Activated naive CD8-positive, alpha-beta T cell treated with anti-CD3 and anti-CD28 coated beads for 36 hours (primary cell): ENCODE measurements at regions not wholly inside any gene's neighbourhood (a gene's known extent, or its start where the extent isn't known, plus 50 kb on each side); places are given as distances from the start of the nearest gene placed in this dataset.

ENCODE experiments used
- DNase-seq: peaks from one replicate; pipeline ENCODE4 v3.0.0; 2021
- H3K27ac Mint-ChIP-seq: one replicate; pipeline ENCODE4 v1.8.0; 2022; ENCODE audit warnings: mild to moderate bottlenecking, moderate library complexity, mixed read lengths
- H3K27me3 Mint-ChIP-seq: one replicate; pipeline ENCODE4 v1.8.0; 2022; ENCODE audit warnings: mild to moderate bottlenecking, mixed read lengths
- H3K36me3 Mint-ChIP-seq: one replicate; pipeline ENCODE4 v1.8.0; 2021; ENCODE audit warnings: mild to moderate bottlenecking, mixed read lengths
- H3K4me1 Mint-ChIP-seq: one replicate; pipeline ENCODE4 v1.8.0; 2021; ENCODE audit warnings: mixed read lengths
- H3K4me3 Mint-ChIP-seq: one replicate; pipeline ENCODE4 v1.8.0; 2022; ENCODE audit warnings: mild to moderate bottlenecking, moderate library complexity, mixed read lengths
- H3K9me3 Mint-ChIP-seq: one replicate; pipeline ENCODE4 v1.8.0; 2022; ENCODE audit warnings: mixed read lengths

DNA sequence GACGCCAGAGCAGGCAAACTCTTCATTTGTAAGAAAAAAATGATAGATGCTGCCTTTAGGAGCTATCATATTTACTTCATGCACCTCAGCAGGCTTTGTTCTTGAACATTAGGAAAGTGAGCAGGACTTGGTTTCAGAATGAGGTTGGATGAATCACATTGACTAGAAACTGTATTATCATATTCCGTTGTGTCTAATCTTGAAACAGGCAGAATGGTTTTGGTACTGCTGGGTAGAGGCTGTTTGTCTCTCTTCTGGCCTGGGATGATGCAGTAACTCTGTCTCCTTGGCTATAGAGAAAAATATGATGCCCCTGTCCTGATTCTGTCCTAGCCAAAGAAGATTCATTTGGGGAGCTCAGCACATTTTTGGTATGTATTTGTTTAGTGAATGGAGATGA, 344.2 kb upstream of the GRM7 start:
- no peaks in the 10 kb centered on the region for H3K36me3 Mint-ChIP-seq
- no peak overlapping the region for H3K4me3 Mint-ChIP-seq
- H3K4me1 Mint-ChIP-seq: no peaks in the 10 kb centered on the region
- no peak overlapping the region for H3K27ac Mint-ChIP-seq
- H3K27me3 Mint-ChIP-seq: no peaks in the 10 kb centered on the region
- DNase-seq: no peak
- peaks cover 5% of the 10 kb centered on the region for H3K9me3 Mint-ChIP-seq

DNA sequence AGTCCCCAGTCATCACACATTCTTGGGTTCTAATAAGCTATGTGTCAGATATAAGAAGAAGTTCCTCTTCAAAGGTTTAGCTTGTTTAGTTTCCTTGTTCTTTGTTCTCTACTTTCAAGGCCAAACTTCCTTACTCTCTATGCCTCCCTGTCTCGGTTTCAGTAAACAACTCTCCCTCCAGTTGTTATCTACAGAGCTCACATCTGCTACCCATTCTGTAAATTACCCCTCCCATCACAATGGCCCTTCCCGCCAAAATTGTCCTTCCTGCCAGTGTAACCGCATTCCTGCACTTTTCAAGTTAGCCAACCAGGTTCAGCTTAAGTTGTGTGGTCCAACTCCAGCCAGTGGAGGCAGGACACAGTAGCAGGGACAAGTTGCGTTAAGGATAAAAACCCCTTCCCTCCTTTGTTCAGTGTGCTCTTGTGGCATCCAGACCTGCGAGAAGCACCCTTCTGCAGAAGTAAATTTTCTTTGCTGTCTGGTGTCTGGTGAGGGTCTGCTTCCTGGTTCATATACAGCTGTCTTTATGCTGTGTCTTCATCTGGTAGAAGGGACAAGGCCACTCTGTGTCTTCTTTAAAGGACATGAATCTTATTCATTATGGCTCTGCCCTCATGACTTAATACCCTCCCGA, 342.1 kb upstream of the GRM7 start:
- Mint-ChIP-seq H3K4me1 (no peaks in the 10 kb centered on the region), H3K36me3 (no peaks in the 10 kb centered on the region), H3K4me3 (no peak overlapping the region), H3K27me3 (no peaks in the 10 kb centered on the region), H3K9me3 (peaks cover 5% of the 10 kb centered on the region), H3K27ac (no peak overlapping the region)
- DNase-seq: no peak

DNA sequence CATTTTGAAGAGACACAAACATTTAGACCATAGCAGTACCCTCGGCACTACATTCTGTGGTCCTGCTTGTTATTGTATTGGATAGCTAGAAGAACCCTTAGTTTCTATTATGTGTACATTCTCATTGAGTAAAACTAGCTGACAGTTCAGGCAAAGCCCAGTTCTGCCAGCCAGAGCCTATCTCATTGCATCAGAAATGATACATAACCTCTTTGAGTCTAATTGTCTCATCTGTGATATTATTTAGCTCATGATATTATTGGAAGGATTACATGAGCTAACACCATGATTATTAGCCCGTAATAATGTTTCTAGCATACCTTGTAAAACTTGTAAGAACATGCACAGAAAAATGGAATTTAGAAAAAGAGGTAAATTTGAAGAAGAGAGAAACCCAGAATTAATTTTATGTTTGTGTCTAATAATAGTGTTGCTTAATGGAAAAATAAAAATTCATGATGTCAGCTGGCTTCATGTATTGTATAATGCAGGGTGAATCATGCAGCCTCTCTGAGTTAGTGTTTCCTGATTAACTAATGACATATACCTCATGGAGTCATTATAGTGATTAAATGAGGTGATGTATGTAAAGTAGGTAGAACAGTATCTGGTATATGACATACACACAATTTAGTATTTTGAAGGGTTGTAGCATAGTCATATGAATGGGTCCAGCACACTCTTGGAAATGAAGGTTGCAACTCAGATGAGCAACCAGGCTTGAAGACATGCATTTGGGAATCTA, 339.4 kb upstream of the GRM7 start:
- Mint-ChIP-seq H3K4me1 (no peaks in the 10 kb centered on the region), H3K36me3 (no peaks in the 10 kb centered on the region), H3K4me3 (no peak overlapping the region), H3K27me3 (no peaks in the 10 kb centered on the region), H3K27ac (no peak overlapping the region), H3K9me3 (peaks cover 5% of the 10 kb centered on the region)
- DNase-seq: no peak

DNA sequence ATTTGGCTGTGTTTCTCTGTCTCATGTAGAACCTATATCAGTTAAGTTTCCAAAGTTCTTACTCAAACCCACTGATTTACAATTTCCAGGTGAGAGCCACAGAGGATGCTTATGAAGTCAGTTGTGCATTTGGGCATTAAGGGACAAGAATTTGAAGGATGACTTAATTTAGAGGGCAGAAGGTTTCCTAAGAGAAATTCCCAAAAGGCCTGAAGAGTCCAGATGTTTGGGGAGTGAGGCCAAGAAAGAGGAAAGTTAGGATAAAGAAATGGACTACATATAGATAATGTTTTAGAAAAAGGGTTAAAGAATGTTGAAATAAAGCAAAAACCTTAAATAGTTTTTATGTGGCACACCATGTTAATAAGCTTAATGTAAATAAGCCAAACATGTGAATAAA, 338.7 kb upstream of the GRM7 start:
- H3K27ac Mint-ChIP-seq: no peak overlapping the region
- no peak overlapping the region for H3K4me3 Mint-ChIP-seq
- H3K4me1 Mint-ChIP-seq: no peaks in the 10 kb centered on the region
- no peaks in the 10 kb centered on the region for H3K27me3 Mint-ChIP-seq
- H3K36me3 Mint-ChIP-seq: no peaks in the 10 kb centered on the region
- DNase-seq: no peak
- peaks cover 5% of the 10 kb centered on the region for H3K9me3 Mint-ChIP-seq

DNA sequence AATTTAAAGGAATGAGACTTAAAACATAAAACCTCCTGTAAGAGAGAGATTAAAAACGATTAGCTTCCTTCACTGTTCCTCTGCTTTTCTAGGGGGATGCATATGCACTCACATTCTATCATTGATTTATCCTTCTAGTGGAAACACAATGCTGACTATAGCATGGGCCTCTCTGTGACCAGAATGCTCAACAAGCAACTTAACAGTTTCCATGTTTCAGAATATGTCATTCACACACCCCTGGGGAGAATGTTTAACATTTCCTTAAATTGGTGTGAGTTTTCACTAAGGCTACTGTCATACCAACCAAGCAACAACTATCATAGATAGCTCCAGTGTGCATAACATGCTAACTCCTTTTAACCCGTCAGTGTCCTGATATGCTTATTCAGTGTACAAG, 337.9 kb upstream of the GRM7 start:
- peaks cover 5% of the 10 kb centered on the region for H3K9me3 Mint-ChIP-seq
- no peak overlapping the region for H3K4me3 Mint-ChIP-seq

DNA sequence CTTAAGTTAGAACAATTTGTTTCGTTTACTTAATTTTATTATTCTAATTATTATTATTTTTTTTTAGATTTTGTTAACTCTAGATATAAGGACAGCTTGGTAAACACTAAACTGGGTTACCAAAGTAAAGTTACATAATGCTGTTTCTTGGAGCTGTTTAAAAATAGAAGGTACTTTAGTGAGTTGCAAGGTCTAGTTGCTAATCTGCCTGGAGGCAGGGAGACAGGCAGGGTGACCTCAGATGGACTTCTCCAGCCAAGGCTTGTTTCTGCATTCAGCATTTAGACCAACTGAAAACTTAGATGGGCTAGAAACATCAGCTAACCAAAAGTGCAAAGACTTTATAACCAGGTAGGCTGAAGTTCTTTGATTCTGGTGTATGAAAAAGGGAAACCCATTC, 336.4 kb upstream of the GRM7 start:
- Mint-ChIP-seq H3K4me1 (no peaks in the 10 kb centered on the region), H3K27me3 (no peaks in the 10 kb centered on the region), H3K27ac (no peak overlapping the region), H3K9me3 (peaks cover 5% of the 10 kb centered on the region), H3K36me3 (no peaks in the 10 kb centered on the region), H3K4me3 (no peak overlapping the region)
- DNase-seq: no peak

More for the DNA sequence above, 337.9 kb upstream of the GRM7 start:
- DNase-seq: no peak
- Mint-ChIP-seq H3K27ac (no peak overlapping the region), H3K27me3 (no peaks in the 10 kb centered on the region), H3K4me1 (no peaks in the 10 kb centered on the region), H3K36me3 (no peaks in the 10 kb centered on the region)

DNA sequence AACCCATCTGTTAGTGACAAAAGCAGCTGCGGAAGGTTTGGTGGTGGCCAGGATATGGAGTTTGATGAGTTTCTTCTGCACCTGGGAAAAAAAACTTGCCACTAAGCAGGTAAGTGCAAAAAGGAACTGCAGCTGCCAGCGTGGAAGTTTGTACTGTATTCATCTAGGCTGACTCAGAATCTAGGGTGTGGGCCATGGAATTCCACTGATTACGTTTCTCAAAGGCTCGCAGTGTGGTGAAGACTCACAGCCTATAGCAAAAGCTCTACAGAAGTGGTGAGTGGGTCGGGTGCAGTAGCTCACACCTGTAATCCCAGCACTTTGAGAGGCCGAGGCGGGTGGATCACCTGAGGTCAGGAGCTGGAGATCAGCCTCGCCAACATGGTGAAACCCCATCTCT, 334.6 kb upstream of the GRM7 start:
- Mint-ChIP-seq H3K4me3 (no peak overlapping the region), H3K27ac (no peak overlapping the region), H3K9me3 (no peaks in the 10 kb centered on the region), H3K4me1 (no peaks in the 10 kb centered on the region), H3K27me3 (no peaks in the 10 kb centered on the region), H3K36me3 (no peaks in the 10 kb centered on the region)
- DNase-seq: no peak

DNA sequence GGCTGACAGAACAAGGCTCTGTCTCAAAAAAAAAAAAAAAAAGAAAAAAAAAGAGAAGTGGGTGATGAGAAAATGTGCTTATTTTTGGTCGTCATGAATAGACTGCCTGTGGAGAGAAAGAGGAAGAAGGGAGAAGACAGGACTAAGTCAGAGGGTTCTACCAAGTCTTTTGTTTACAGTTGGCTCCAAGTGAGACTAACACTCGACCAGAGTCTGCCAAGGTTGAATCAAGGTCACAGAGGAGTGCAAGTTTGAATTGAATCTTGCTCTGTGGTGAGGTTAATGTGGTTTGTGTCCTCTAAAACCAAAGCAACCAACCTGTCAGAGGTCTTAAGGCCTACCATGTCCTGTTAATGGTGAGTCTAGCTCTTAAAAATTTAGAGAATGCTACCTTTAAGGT, 334.1 kb upstream of the GRM7 start:
- H3K9me3 Mint-ChIP-seq: no peaks in the 10 kb centered on the region
- H3K4me3 Mint-ChIP-seq: no peak overlapping the region
- no peaks in the 10 kb centered on the region for H3K4me1 Mint-ChIP-seq
- H3K27ac Mint-ChIP-seq: no peak overlapping the region
- no peaks in the 10 kb centered on the region for H3K36me3 Mint-ChIP-seq
- no peak for DNase-seq
- no peaks in the 10 kb centered on the region for H3K27me3 Mint-ChIP-seq

DNA sequence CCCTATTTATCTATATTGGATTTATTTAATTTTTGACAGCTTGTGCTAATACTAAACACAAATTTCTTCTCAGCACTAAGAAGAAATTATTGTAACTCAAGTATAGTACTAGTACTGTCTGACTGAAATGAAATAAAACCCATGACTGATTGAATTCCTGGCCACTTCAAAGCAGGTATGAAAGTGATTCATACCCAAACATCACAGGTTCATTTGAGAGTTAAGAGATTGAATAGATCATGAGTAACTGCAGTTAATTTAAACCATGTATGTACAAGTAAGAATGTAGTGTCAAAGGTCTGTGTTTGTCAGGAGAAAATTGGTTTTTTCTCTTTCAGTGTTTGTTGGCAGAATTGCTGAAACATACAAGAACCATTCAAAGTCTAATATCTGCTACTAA, 332.0 kb upstream of the GRM7 start:
- Mint-ChIP-seq H3K27me3 (no peaks in the 10 kb centered on the region), H3K4me3 (no peak overlapping the region), H3K4me1 (no peaks in the 10 kb centered on the region), H3K9me3 (peaks cover 1% of the 10 kb centered on the region), H3K27ac (no peak overlapping the region), H3K36me3 (no peaks in the 10 kb centered on the region)
- DNase-seq: no peak

DNA sequence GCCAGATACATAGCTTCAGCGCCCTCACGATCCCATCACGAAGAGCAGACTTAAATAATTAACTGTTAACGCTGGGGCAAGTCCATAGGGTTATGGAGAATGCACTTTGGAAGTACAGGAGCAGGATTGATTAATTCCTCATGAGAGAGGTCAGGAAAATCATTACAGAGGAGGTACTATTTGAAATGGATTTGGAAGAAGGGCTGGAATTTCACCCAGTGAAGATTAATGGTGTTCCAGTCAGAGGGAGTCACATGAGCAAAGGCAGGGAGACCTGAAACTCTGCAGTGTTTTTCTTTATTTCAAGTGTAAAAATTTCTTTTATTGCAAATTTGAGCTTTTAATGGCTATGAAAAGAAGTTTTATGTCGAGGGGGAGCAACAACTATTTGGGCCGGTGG, 329.8 kb upstream of the GRM7 start:
- Mint-ChIP-seq H3K27ac (no peak overlapping the region), H3K27me3 (no peaks in the 10 kb centered on the region), H3K4me3 (no peak overlapping the region), H3K4me1 (no peaks in the 10 kb centered on the region), H3K9me3 (peaks cover 6% of the 10 kb centered on the region), H3K36me3 (no peaks in the 10 kb centered on the region)
- no peak for DNase-seq

DNA sequence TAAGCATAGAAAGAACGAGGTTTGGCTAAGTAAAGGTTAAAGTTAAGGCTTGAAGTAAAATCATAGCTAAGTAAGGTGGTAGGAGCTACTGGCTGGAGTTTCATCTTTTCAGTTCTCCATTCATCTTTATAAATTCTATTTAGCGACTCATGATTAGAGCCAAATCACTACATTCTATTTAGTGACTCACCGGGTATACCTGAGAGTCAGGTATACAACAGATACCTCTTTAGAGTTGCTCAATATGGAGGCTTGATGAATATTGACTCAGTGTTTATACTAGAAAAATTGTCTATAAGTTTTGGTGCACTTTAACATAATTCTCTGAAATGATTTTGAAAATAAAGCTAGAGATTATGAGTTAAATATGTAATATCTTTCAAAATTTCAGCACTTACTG, 328.8 kb upstream of the GRM7 start:
- no peak overlapping the region for H3K4me3 Mint-ChIP-seq
- H3K36me3 Mint-ChIP-seq: no peaks in the 10 kb centered on the region
- no peak overlapping the region for H3K27ac Mint-ChIP-seq
- no peaks in the 10 kb centered on the region for H3K27me3 Mint-ChIP-seq
- DNase-seq: no peak
- no peaks in the 10 kb centered on the region for H3K4me1 Mint-ChIP-seq
- H3K9me3 Mint-ChIP-seq: peaks cover 11% of the 10 kb centered on the region

DNA sequence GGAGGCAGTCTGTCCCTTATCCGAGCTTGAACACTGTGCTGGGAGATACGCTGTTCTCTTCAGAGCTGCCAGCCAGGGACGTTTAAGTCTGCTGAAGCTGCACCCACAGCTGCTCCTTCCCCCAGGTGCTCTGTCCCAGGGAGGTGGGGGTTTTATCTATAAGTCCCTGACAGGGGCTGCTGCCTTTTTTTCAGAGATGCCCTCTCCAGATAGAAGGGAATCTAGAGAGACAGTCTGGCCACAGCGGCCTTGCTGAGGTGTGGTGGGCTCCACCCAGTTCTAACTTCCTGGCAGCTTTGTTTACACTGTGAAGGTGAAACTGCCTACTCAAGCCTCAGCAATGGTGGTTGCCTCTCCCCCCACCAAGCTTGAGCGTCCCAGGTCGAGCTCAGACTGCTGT, 319.9 kb upstream of the GRM7 start:
- Mint-ChIP-seq H3K4me1 (no peaks in the 10 kb centered on the region), H3K36me3 (no peaks in the 10 kb centered on the region), H3K4me3 (no peak overlapping the region), H3K27ac (no peak overlapping the region), H3K9me3 (peaks cover 19% of the 10 kb centered on the region), H3K27me3 (no peaks in the 10 kb centered on the region)
- DNase-seq: no peak

DNA sequence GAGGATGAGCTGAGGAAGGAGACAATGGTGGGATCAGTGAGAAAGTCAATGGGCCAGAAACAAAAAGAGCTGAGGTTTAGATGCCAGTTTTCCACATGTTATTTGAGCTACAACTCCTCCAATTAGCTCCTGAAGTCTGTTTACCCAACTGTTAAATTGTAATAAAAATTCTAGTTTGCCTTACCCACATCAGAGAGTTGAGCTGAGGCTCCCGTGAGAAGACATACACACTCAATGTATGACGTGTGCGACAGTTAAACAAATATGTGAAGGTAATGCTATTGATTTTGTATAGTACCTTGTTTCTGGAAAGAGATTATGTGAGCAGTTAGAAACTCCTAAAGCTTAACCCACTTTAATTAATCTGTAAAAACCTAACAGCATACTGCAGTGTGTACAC, 318.1 kb upstream of the GRM7 start:
- no peak overlapping the region for H3K27ac Mint-ChIP-seq

DNA sequence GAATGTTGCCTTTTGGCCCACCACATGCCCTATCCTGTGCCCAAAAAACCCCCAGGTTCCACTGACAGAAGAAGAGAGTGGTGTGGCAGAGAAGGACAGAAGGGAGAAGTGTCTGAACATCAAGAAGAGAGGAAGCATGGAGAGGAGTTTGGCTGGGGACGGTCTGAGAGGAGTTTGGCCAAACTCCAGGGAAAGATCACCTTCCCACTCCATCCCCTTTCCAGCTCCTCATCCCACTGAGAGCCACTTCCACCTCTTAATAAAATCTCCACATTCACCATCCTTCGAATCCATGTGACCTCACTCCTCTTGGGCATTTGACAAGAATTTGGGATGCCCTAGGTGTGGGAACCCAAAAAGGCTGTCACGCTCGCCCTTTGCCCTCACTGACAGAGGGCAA, 311.6 kb upstream of the GRM7 start:
- Mint-ChIP-seq H3K27me3 (no peaks in the 10 kb centered on the region), H3K4me1 (no peaks in the 10 kb centered on the region), H3K4me3 (no peak overlapping the region), H3K27ac (no peak overlapping the region), H3K9me3 (peaks cover 3% of the 10 kb centered on the region), H3K36me3 (no peaks in the 10 kb centered on the region)
- no peak for DNase-seq

More for the DNA sequence above, 318.1 kb upstream of the GRM7 start:
- H3K4me1 Mint-ChIP-seq: no peaks in the 10 kb centered on the region
- no peak overlapping the region for H3K4me3 Mint-ChIP-seq
- H3K9me3 Mint-ChIP-seq: peaks cover 8% of the 10 kb centered on the region
- H3K36me3 Mint-ChIP-seq: no peaks in the 10 kb centered on the region
- DNase-seq: no peak
- H3K27me3 Mint-ChIP-seq: no peaks in the 10 kb centered on the region

DNA sequence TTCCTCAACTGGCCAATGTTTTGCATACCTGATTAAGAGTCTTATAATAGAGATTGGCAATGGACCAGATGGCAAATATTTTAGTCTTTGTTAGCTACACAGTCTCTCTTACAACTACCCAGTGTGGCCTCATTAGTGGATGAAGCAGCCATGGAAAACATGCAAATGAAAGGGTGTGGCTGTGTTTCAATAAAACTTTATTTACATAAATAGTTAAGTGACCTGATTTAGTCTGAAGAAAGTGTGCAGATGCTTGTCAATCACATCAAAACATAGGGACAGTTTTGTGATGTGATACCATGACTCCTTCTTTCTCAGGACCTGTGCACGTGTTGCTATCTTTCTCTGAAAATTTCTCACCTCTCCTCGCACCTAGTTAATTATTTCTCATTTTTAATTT, 309.8 kb upstream of the GRM7 start:
- H3K4me3 Mint-ChIP-seq: no peak overlapping the region
- H3K4me1 Mint-ChIP-seq: no peaks in the 10 kb centered on the region
- no peaks in the 10 kb centered on the region for H3K36me3 Mint-ChIP-seq
- no peak for DNase-seq
- H3K9me3 Mint-ChIP-seq: peaks cover 3% of the 10 kb centered on the region
- H3K27me3 Mint-ChIP-seq: no peaks in the 10 kb centered on the region
- no peak overlapping the region for H3K27ac Mint-ChIP-seq

DNA sequence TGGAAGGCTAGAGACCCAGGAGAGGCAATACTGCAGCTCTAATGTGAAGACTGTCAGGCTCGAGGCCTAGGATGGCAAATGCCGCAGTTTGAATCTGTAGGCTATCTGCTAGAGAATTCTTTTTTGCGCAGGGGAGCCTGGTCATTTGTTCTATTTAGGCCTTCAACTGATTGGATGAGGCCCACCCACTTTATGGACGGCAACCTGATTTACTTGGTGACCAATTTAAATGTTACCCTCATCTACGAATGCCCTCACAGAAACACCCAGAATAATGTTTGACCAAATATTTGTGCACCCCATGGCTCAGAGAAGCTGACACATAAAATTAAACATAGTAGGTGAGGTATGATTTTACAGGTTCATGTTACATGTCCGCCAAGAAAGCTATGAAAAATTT, 300.7 kb upstream of the GRM7 start:
- H3K4me3 Mint-ChIP-seq: no peak overlapping the region

More for the DNA sequence above, 300.7 kb upstream of the GRM7 start:
- Mint-ChIP-seq H3K9me3 (peaks cover 5% of the 10 kb centered on the region), H3K4me1 (no peaks in the 10 kb centered on the region), H3K27ac (no peak overlapping the region), H3K36me3 (no peaks in the 10 kb centered on the region), H3K27me3 (no peaks in the 10 kb centered on the region)
- no peak for DNase-seq
